SKM-1 treated with dmso at 0.1 percent for 144 hours (cell line): ENCODE measurements at regions not wholly inside any gene's neighbourhood (a gene's known extent, or its start where the extent isn't known, plus 50 kb on each side); places are given as distances from the start of the nearest gene placed in this dataset.

ENCODE experiments used
- DNase-seq: peaks from one replicate; lab custom pipeline; 2025; ENCODE audit not compliant: unreplicated experiment; lab: John Stamatoyannopoulos, UW

DNA sequence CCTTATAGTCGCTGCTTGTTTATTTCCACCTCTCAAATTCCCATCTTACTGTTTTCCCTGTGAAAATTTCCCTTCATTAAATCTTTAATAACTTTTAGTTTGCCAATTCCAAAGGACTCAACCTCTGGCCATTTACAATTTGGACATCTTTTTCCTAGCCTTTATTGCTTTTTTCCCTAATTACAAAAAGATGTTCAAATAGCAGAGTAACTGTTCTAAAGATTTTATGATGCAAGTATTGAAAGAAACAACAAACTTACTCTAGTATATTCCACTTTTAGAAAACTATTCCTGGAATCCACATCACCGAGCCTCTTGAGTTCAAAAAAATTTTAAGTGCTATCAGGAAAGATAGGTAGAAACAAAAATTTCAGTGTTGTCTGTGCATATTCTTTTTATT lies 174.1 kb upstream of the UBE2E2 start:
- DNase-seq = no peak

DNA sequence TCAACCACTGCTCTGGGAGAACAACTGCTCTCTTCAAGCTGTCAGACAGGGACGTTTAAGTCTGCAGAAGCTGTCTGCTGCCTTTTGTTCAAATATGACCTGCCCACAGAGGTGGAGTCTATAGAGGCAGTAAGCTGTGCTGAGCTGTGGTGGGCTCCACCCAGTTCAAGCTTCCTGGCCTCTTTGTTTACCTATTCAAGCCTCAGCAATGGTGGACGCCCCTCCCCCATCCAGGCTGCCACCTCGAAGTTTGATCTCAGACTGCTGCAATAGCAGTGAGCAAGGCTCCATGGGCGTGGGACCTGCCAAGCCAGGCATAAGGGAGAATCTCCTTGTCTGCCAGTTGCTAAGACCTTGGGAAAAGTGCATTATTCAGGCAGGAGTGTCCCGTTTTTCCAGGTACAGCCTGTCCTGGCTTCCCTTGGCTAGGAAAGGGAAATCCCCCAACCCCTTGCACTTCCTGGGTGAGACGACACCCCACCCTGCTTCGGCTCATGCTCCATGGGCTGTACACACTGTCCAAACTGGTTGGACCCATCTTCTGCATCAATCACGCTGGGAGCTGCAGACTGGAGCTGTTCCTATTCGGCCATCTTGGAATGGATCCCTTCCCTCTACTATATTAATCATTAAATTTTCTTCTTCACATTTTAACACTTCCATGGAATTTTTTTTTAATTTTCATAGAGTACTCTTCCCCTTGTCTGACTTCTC lies 167.0 kb upstream of the UBE2E2 start:
- DNase-seq = no peak

DNA sequence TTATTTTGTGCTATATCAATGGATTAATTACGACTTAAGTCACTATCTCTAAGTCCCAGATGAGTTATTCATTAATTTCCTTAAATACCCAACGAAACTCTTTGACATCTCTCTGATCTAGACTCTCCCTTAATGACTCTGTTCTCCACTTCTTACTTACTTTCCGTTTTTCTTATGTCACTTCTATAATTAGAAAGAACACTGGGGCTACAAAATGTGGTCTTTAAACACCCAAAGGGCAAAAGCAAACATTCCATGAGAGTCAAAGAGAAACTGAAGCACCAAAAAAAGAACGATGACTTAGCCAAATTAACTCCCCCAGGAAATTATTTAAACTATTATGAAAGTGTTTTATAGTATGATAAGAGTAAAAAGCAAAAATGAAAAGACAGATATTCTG lies 166.4 kb upstream of the UBE2E2 start:
- DNase-seq = no peak

DNA sequence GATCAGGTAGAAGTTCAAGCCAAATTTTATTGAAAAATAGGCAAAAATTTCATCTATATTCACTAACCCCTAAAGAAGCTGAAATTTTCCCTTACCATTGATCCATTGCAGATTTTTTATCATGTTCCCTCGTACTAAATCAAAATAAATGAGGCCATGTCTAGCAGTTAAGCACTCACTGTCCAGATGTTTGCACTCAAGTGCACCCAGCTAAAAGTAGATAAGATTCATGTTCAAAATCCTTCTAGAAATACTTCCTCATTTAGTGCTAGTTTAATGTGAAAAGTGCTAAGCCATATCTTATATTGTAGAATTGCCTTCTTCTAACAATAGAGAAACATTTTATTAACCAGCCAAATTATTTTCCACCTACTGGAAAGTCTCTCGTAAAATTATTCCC lies 164.7 kb upstream of the UBE2E2 start:
- DNase-seq = no peak

DNA sequence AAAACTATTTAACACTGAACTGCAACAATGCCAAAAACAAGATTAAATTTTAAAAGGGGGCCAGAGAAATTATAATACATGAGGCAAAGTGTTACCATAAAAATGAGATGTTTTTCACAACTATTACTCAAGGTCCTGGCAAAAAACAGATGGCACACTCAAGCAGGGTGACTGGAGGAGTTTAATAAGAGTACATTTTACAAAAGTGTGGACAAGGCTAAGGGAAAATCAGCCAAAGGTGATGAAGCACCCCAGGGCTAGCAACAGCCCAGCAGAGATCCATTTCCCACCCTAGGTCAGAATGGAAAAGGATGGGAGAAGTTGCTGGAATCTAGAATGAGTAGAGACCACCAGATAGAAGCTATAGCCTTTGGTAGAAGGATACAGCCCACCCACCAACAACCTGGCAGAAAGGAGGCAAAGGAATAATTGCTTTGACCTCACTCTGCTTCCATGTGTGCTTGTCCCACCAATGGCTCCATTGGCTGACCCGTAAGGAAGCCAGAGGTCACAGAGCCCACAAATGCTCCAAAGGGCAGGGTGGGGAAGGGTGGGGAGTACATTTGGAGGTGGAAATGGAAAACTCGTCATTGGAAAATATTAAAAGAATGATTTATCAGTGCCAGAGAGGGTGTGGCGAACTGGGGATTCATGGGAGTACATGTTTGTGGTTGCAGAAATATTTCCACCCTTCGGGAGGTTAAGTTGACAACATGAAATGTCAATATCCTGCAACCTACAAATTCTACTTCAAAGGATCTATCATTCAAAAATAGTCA lies 161.0 kb upstream of the UBE2E2 start:
- DNase-seq = no peak

DNA sequence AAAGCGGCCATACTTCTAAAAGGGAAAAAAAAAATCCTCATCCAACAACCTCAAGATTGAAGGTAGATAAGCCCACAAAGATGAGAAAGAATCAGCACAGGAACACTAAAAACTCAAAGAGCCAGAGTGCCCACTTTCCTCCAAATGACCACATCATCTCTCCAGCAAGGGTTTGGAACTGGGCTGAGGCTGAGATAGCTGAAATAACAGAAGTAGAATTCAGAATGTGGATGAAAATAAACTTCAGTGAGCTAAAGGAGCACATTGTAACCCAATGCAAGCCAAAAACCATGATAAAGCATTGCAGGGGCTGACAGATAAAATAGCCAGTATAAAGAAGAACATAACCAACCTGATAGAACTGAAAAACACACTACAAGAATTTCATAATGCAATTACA lies 158.7 kb upstream of the UBE2E2 start:
- no peak for DNase-seq

DNA sequence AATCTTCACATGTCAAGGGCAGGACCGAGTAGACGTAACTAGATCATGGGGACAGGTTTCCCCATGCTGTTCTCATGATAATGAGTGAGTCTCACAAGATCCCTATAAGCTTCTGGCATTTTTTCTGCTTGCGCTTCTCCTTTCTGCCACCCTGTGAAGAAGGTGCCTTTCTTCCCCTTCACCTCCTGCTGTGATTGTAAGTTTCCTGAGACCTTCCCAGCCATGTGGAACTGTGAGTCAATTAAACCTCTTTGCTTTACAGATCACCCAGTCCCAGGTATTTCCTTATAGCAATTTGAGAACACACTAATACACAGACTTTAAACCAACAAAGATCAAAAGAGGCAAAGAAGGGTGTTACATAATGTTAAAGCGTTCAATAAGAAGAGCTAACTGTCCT lies 156.6 kb upstream of the UBE2E2 start:
- DNase-seq = no peak

DNA sequence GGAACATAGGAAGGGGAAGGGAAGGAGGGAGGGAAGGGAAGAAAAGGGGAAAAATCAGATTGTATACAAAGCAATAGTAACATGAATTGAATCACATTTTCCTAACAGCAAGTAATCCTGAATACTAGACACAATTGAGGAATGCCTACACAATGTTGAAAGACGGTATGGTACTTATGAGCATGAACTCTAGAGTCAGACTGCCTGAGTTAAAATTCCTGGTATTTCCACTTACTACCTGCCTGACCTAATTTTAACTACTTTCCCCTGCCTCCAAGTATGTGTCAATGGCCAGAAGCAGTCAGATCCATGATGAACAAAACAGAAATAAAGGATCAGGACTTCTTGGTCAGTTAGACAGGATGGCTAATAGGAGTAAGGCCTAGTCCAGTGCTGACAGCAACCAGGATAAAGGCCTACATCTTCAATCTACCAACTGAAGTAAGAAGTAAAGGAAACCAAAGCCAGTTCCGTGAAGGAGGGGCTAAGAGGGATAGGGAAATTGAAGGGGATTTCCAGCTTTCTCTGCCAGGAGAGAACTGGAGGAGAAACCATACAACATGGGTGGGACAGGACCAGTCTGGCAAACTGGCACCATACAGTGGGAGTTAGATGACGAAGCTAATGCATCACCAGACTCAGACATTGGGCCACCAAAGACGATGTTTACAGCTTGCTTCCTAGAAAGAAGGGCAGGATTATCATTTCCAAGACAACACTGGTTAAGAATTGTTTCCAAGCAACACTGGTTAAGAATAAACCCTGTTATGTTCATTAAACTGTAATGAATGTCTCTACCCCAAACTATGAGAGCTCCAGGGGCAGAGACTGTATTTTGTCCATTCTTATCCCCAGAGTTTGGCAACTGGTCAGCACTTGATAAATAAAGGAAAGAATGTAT lies 151.6 kb upstream of the UBE2E2 start:
- no peak for DNase-seq

DNA sequence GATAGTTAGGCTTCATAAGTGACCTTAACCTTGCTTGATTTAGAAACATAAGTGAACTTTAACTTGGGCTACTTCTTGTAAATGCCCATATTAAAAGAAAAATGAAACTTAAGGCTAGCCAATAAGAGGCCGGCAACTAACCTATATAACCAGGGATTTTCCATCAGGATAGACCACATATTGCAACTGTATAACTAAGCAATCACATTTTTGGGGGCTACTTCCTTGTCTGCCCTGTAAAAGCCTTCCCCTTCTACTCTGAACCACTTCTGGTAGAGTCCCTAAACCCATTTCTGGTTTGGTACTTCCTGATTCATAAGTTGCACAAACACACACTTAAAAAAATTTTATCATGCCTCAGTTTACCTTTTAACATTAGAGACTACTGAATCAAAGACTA lies 150.9 kb upstream of the UBE2E2 start:
- no peak for DNase-seq

DNA sequence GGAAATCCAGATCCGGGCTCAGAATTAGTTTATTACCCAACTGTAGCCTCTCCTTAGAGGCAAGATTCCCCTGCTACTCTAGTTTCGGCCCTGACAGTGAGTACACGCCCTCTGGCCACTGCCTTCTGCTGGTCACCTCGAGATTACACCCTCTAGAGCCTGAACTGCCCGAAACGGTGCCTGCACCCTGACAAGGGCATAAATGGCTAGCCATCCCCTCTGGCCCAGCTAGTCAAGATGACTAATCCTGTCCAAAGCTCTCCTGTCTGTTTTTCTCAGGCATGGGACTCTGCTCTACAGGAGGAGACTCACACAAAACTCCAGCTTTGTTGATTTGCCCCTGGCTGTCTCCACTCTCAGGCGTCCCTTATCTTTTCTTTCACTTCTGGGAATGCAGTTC lies 150.5 kb upstream of the UBE2E2 start:
- no peak for DNase-seq

DNA sequence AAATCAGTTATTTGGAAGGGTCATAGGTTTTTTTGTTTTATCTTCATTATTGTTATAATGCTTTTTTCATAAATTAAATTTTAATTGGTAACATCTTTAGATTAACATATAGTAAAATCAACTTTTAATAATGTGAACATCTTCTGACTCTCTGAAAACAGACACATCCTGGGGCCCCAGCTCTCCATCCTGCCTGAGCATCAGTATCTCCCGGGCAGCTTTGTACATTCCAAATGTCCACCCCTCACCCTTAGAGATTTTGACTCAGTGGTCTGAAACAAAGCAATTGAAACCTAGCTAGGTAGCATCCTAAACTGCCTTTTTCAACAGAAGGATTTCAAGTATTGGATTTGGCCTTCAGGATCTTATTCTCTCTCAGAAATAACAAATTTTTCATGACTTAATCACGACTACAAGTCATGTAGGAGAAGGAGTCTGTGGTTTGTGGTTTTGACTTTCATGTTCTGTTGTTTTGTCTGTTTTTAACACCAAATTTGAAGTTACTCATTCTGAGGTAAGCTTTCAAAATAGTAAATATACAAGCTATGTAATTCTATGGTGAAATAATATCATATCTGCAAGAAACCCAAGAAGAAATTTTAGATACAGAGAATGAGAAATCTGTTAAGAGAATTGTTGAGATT lies 147.3 kb upstream of the UBE2E2 start:
- DNase-seq = no peak

DNA sequence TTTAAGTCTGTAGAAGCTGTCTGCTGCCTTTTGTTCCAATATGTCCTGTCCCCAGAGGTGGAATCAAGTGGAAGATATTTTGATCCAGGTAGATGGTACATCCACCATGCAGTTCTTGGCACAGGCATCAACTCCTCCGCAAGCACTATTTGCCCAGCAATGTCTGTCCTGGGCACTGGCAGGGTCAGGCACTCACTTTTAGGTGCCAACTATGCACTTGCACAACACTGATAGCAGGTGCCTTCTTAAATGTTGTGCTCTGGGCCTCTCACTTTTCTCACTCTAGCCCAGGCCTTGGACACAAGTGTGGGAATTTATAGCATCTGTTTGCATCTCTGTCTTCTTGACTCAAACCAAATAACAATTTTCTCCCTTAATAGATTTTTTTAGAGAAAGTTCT lies 140.5 kb upstream of the UBE2E2 start:
- no peak for DNase-seq

DNA sequence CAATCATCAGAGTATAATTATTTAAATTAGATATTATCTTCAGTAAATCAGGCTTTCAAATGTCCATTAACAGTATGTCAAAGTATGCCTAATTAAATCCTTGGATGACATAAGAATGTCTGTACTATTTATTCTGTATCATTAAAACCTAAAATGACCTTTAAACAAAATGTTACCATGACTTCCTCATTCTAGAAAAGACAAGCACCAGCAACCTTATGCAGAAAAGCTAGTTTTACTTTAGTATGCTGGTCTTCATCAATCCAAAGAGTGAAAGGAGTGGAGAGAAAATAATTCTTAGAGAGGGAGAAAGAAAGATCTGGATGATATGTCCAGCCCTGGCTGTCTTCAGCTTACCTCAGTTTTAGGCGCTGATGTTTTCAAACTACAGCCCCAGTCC lies 140.1 kb upstream of the UBE2E2 start:
- no peak for DNase-seq

DNA sequence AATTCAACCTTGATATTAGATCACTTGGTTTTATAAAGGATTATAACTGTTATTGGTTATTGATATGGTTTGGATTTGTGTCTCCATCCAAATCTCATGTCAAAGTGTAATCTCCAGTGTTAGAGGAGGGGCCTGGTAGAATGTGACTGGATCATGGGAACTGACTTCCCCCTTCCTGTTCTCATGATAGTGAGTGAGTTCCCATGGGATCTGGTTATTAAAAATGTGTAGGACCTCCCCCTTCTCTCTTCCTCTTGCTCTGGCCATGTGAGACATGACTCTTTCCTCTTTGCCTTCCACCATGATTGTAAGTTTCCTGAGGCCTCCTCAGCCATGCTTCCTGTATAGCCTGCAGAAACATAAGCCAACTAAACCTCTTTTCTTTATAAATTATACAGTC lies 136.0 kb upstream of the UBE2E2 start:
- DNase-seq = no peak

DNA sequence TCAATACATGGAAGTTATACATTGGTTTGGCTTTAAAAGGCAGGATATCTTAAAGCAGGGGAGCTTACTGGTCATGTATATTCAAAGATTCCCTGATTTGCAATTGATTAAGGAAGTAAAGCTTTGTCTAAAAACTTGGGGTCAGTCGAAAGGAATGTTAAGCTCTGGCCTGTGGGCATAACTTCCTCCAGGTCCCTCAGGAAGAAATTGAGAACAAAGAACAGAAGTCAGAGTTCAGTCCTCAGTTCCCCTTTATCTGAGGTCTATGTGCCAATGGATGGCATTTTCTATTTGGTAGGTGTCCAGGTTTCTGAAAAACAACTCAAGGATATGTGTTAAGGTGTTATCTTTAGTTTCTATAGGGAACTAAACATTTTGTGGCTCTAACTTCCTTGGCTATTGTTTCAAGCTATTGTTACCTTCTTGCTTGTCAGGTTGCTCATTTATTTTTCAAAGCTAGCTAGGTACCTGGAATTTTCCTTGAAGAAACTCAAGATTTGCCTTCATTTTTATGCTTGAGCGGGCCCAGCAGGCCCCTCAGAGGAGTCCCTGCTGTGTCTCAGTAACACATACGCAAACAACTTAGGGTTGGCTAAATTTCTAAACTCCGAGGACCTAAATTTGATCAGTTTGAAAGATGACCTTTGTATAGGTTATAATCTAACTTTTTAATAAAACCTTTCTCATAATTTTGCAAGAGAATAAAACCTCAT lies 135.0 kb upstream of the UBE2E2 start:
- DNase-seq = peak; percentile 69

DNA sequence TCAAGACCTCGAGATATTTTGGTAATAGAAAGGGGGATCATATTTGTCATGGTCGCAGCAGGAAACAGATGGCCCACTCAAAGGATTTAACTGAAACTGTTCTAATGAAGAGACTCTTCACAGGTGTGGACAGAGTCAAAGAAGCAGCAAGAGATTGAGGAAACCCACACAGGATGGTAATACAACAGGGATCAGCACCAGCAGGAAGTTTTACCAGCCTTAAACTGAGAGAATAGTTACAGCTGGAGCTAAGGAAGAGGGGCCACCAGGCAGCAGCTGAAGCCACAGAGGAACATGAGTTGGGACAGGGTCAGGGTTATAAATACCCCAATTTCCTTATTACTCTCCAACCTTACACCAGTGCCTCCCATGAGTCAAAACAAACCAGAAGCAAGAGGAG lies 131.8 kb upstream of the UBE2E2 start:
- peak; percentile 60 for DNase-seq

DNA sequence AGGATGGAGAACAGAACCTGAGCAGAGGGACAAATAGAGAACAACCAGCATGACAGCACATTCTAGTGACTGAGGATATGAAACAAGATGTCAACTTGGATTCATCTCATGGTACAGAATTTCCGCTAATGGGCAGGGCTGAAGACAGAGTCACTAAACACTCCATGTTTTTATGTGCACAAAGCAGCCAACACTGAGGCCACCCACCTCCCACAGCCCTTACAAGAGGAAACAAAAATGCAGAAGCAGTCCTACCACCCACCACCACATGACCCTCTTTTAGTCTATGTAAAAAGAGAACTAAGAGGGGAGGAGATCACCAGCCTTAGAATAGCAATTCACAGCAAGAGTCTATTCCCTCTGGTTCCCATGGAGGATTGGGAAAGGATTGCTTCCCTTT lies 131.4 kb upstream of the UBE2E2 start:
- DNase-seq = peak; percentile 62

DNA sequence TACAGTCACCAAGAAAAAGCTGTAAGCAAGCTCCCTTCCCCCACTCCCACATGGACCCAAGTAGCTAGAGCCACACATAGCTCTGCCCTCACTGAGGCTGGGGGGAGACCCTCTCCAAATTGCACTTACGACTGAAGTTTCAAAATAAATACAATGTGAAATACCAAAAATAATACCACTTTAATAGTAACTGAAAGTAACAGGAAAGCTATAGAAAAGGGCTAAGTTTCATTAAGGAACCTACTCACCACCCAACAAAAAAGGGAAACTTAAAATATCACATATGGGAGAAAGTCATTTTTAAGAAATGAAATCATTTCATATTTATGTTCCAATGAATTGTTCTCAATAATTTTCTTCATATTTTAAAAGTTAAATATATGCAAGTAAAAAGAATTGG lies 130.4 kb upstream of the UBE2E2 start:
- DNase-seq = no peak

DNA sequence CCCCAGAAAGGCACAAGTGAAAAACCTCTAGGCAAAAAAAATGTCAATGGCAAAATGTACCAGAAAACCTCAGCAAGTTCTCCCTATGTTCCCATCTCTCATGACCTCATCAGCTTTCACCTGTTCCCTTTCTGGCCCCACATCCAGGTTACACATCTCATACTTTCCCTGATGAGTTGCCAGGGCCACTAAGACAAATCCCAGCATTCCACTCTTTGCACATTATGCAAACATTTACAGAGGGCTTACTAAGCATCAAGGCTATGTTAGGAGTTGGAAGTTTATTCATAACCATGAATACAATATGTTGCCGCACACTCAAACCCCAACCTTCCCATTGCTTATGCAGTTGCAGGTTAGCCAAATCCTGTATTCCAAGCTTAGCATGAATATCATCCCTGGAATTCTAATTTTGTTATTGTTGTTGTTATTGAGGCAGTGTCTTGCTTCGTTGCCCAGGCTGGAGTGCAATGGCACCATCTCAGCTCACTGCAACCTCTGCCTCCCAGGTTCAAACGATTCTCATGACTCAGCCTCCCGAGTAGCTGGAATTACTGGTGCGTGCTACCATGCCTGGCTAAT lies 129.3 kb upstream of the UBE2E2 start:
- DNase-seq = no peak

DNA sequence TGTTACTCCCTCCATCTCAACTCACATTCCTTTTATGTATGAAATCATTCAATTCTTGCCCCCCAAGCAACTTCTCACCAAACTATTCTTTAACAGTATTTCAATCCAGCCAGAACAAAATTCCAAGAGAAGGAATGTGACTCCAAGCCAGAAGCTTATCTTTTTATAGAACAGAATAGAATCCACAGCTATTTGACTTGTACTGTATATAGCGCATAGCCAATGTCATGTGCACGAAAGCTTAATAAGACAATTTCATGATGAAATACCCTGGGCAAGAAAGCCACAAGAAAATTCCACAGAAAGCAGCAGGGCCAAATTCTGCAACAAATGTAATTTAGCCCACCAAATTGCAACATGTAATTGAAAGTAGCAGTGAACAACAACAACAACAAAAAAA lies 127.6 kb upstream of the UBE2E2 start:
- no peak for DNase-seq
